ENCODE measurements at regions not wholly inside any gene's neighbourhood (a gene's known extent, or its start where the extent isn't known, plus 50 kb on each side); places are given as distances from the start of the nearest gene placed in this dataset.

DNA sequence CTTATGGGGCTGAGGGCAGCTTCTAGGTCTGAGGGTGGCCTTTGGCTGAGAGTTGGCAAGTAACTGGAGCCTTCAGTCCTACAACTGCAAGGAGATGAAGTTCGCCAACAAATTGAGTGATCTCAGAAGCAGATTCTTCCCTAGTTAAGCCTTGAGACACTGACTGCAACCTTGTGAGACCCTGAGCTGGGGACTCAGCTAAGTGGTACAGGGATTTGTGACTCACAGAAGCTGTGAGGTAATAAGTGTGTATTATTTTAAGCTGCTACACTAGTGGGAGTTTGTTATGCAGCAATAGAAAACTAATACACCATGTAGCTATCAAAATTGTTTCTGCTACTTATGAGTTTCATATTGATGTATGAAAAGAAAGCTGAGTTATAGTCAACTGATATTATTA lies 279.2 kb downstream of the PIK3R1 start:
- Histone ChIP-seq H3K9ac (ENCODE audit: insufficient read depth, low read length, poor library complexity, severe bottlenecking) (no peak overlapping the region), H3K36me3 (replicated peaks in 1 of 2; ENCODE audit: control insufficient read depth in 1 of 2, insufficient read depth in 2 of 2, low read length in 2 of 2) (no peaks in the 10 kb centered on the region), H3K79me2 (ENCODE audit: insufficient read depth, low read length) (no peaks in the 10 kb centered on the region), H4K20me1 (ENCODE audit: insufficient read depth, low read length) (no peaks in the 10 kb centered on the region), H3K9me3 (replicated peaks in 1 of 2; ENCODE audit: control insufficient read depth in 1 of 2, insufficient read depth in 1 of 2, low read length in 2 of 2) (peaks cover 15 to 25% of the 10 kb centered on the region in 2 donors), H3K27me3 (ENCODE audit: control insufficient read depth in 2 of 2, insufficient read depth in 2 of 2, low read length in 2 of 2) (no peaks in the 10 kb centered on the region), H3K4me1 (ENCODE audit: control insufficient read depth in 1 of 2, insufficient read depth in 2 of 2, low read length in 2 of 2) (no peaks in the 10 kb centered on the region), H3K27ac (ENCODE audit: low read depth in 1 of 2, low read length in 2 of 2) (no peak overlapping the region), H3K4me3 (replicated peaks in 1 of 3; ENCODE audit: low read depth in 2 of 3, low read length in 3 of 3) (no peak overlapping the region), H2AFZ (ENCODE audit: insufficient read depth, low read depth, low read length, poor library complexity, severe bottlenecking) (no peak overlapping the region), H3K4me2 (replicated peaks; ENCODE audit: extremely low read depth, low read length, poor library complexity, severe bottlenecking) (no peak overlapping the region)
- no CpG with 5 or more reads among the region's 1 CpG for WGBS (ENCODE audit: insufficient coverage)
- H3K4me3 Mint-ChIP-seq, result no peak overlapping the region
- peaks cover 0 to 2% (median 1%) of the 10 kb centered on the region in 3 donors for H3K27me3 Mint-ChIP-seq (ENCODE audit: low read depth in 3 of 3)
- DNase-seq, result no peak
- TF ChIP-seq, protein P1, sequence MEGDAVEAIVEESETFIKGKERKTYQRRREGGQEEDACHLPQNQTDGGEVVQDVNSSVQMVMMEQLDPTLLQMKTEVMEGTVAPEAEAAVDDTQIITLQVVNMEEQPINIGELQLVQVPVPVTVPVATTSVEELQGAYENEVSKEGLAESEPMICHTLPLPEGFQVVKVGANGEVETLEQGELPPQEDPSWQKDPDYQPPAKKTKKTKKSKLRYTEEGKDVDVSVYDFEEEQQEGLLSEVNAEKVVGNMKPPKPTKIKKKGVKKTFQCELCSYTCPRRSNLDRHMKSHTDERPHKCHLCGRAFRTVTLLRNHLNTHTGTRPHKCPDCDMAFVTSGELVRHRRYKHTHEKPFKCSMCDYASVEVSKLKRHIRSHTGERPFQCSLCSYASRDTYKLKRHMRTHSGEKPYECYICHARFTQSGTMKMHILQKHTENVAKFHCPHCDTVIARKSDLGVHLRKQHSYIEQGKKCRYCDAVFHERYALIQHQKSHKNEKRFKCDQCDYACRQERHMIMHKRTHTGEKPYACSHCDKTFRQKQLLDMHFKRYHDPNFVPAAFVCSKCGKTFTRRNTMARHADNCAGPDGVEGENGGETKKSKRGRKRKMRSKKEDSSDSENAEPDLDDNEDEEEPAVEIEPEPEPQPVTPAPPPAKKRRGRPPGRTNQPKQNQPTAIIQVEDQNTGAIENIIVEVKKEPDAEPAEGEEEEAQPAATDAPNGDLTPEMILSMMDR (IDR thresholded peaks at IDR 0.05), result no peak
- H3K4me1 Mint-ChIP-seq, result no peaks in the 10 kb centered on the region
- no peaks in the 10 kb centered on the region for H3K36me3 Mint-ChIP-seq
- intact Hi-C loops (cut with micrococcal nuclease), result no loop called here
- H3K9me3 Mint-ChIP-seq, result peaks cover 14 to 31% (median 25%) of the 10 kb centered on the region in 7 donors
- H3K27ac Mint-ChIP-seq, result no peak overlapping the region

DNA sequence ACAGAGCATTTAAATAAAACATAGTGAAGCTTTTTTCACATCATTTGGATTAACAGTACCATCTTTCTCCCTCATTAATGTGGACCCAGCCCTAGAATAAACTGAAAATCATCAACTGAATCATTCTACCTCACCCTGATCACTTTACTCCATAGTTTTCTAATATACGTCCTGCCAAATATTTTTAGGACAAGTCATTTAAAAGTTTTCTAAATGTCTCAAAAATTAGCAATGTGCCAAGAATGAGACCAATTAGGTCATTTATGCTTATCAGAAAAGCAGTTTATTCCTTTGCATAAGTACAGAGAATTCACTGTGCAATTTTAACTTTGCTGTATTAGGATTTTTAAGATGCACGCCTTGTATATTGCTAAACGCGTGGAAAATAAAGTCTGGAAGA lies 284.4 kb downstream of the PIK3R1 start:
- Mint-ChIP-seq H3K4me1 (no peaks in the 10 kb centered on the region), H3K4me3 (no peak overlapping the region), H3K9me3 (peaks cover 15 to 36% (median 25%) of the 10 kb centered on the region in 7 donors), H3K36me3 (no peaks in the 10 kb centered on the region), H3K27me3 (ENCODE audit: low read depth in 3 of 3) (peaks cover 0 to 2% (median 0%) of the 10 kb centered on the region in 3 donors), H3K27ac (no peak overlapping the region)
- TF ChIP-seq, protein P1 (IDR thresholded peaks at IDR 0.05), result no peak
- Histone ChIP-seq H3K9ac (ENCODE audit: insufficient read depth, low read length, poor library complexity, severe bottlenecking) (no peak overlapping the region), H2AFZ (ENCODE audit: insufficient read depth, low read depth, low read length, poor library complexity, severe bottlenecking) (no peak overlapping the region), H4K20me1 (ENCODE audit: insufficient read depth, low read length) (no peaks in the 10 kb centered on the region), H3K27ac (ENCODE audit: low read depth in 1 of 2, low read length in 2 of 2) (no peak overlapping the region), H3K36me3 (replicated peaks in 1 of 2; ENCODE audit: control insufficient read depth in 1 of 2, insufficient read depth in 2 of 2, low read length in 2 of 2) (no peaks in the 10 kb centered on the region), H3K4me1 (ENCODE audit: control insufficient read depth in 1 of 2, insufficient read depth in 2 of 2, low read length in 2 of 2) (no peaks in the 10 kb centered on the region), H3K27me3 (ENCODE audit: control insufficient read depth in 2 of 2, insufficient read depth in 2 of 2, low read length in 2 of 2) (no peaks in the 10 kb centered on the region), H3K4me3 (replicated peaks in 1 of 3; ENCODE audit: low read depth in 2 of 3, low read length in 3 of 3) (no peak overlapping the region), H3K9me3 (replicated peaks in 1 of 2; ENCODE audit: control insufficient read depth in 1 of 2, insufficient read depth in 1 of 2, low read length in 2 of 2) (peaks cover 15 to 25% of the 10 kb centered on the region in 2 donors), H3K4me2 (replicated peaks; ENCODE audit: extremely low read depth, low read length, poor library complexity, severe bottlenecking) (no peak overlapping the region), H3K79me2 (ENCODE audit: insufficient read depth, low read length) (no peaks in the 10 kb centered on the region)
- intact Hi-C loops (cut with micrococcal nuclease), result no loop called here
- 100% methylated on average over 1 of the region's 4 CpGs for WGBS (ENCODE audit: insufficient coverage)
- no peak for DNase-seq

Data from CD14-positive monocyte (primary cell).